ENCODE measurements at regions not wholly inside any gene's neighbourhood (a gene's known extent, or its start where the extent isn't known, plus 50 kb on each side); places are given as distances from the start of the nearest gene placed in this dataset.

GRCh38 chr11:94715225-94715624 is 52.9 kb upstream of the AMOTL1 start:
- DNase-seq (ENCODE audit: low spot score), result no peak
- H3K9me3 Mint-ChIP-seq (ENCODE audit: unreplicated experiment), result no peaks in the 10 kb centered on the region
- no peak for TF ChIP-seq CTCF (IDR thresholded peaks at IDR 0.05; ENCODE audit: unreplicated experiment)
- no peaks in the 10 kb centered on the region for H3K27me3 Mint-ChIP-seq (ENCODE audit: unreplicated experiment)
- H3K36me3 Mint-ChIP-seq (ENCODE audit: low read depth, unreplicated experiment), result no peaks in the 10 kb centered on the region
- H3K27ac Mint-ChIP-seq (ENCODE audit: unreplicated experiment), result no peak overlapping the region
- no peaks in the 10 kb centered on the region for H3K4me1 Mint-ChIP-seq (ENCODE audit: unreplicated experiment)
- H3K4me3 Mint-ChIP-seq (ENCODE audit: unreplicated experiment), result no peak overlapping the region

DNA sequence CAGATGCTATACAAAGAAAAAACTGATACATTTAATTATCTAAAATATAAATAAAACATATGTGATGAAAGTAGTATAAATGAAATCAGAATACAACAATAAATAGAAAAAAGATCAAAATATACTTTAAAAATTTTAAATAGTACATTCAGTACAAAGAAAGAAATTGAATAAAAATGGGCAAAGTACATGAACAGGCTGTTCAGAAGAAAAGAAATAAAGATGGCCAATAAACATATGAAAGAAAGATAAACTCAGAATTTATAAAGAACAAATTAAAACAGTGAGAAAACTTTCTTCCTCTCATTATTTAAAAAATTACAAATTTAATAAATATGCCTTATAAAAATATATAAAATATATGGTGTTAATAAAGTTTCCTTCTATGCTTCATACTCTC is 50.5 kb upstream of the AMOTL1 start:
- no peak for DNase-seq (ENCODE audit: low spot score)
- Mint-ChIP-seq H3K27ac (ENCODE audit: unreplicated experiment) (no peak overlapping the region), H3K4me1 (ENCODE audit: unreplicated experiment) (no peaks in the 10 kb centered on the region), H3K27me3 (ENCODE audit: unreplicated experiment) (peaks cover 3% of the 10 kb centered on the region), H3K9me3 (ENCODE audit: unreplicated experiment) (no peaks in the 10 kb centered on the region), H3K36me3 (ENCODE audit: low read depth, unreplicated experiment) (no peaks in the 10 kb centered on the region), H3K4me3 (ENCODE audit: unreplicated experiment) (no peak overlapping the region)
- TF ChIP-seq CTCF (IDR thresholded peaks at IDR 0.05; ENCODE audit: unreplicated experiment), result no peak

Data from endothelial cell (in vitro differentiated cells).